ENCODE measurements at regions not wholly inside any gene's neighbourhood (a gene's known extent, or its start where the extent isn't known, plus 50 kb on each side); places are given as distances from the start of the nearest gene placed in this dataset.

GRCh38 chr9:7451062-7451461 is 348.5 kb downstream of the DMAC1 start:
- no peak for TF ChIP-seq CTCF (IDR thresholded peaks at IDR 0.05)
- no peak for TF ChIP-seq POLR2A (IDR thresholded peaks at IDR 0.05)
- TF ChIP-seq POLR2AphosphoS5 (IDR thresholded peaks at IDR 0.05) = no peak
